SK-N-SH treated with all-trans-retinoic acid at 6 μM for 48 hours (cell line): ENCODE measurements at regions not wholly inside any gene's neighbourhood (a gene's known extent, or its start where the extent isn't known, plus 50 kb on each side); places are given as distances from the start of the nearest gene placed in this dataset.
"Not testable (repeated sequence)": the region's sequence is repeated elsewhere in the genome, so short reads cannot be mapped to it uniquely, and the experiment has no call there.

ENCODE experiments used
- ARNTL ChIP-seq: fragments of 450-650 bp; formaldehyde crosslinking; IDR thresholded peaks from 2 replicates; pipeline ENCODE4 v1.5.0; 2020; ENCODE audit warnings: low read depth, mild to moderate bottlenecking, moderate library complexity, borderline replicate concordance
- BACH2 ChIP-seq: fragments of 250-450 bp; sonication (Bioruptor Pico); IDR thresholded peaks from 2 replicates; pipeline ENCODE4 v1.9.0; 2021; ENCODE audit warnings: mild to moderate bottlenecking, borderline replicate concordance
- ESRRG ChIP-seq: fragments of 250-450 bp; sonication (Bioruptor Pico); IDR thresholded peaks from 2 replicates; pipeline ENCODE4 v1.6.1; 2021; ENCODE audit warnings: mild to moderate bottlenecking
- PPARA ChIP-seq: fragments of 250-450 bp; sonication (Bioruptor Pico); IDR thresholded peaks from 2 replicates; pipeline ENCODE4 v1.5.0; 2020; ENCODE audit warnings: mild to moderate bottlenecking, borderline replicate concordance
- TCF4 ChIP-seq: fragments of 250-450 bp; sonication (Bioruptor Pico); IDR thresholded peaks from 2 replicates; pipeline ENCODE4 v1.8.0; 2021; ENCODE audit warnings: mild to moderate bottlenecking, moderate library complexity, borderline replicate concordance
- ZC3H10 ChIP-seq: fragments of 250-450 bp; sonication (Bioruptor Pico); IDR thresholded peaks from 2 replicates; pipeline ENCODE4 v1.5.1; 2021; ENCODE audit warnings: mild to moderate bottlenecking, moderate library complexity
- ZFP30 ChIP-seq: fragments of 450-650 bp; formaldehyde crosslinking; IDR thresholded peaks from 2 replicates; pipeline ENCODE4 v1.5.0; 2022; ENCODE audit warnings: mild to moderate bottlenecking, moderate library complexity
- ZNF565 ChIP-seq: fragments of 450-650 bp; formaldehyde crosslinking; conservative IDR thresholded peaks from 2 replicates; pipeline ENCODE4 v1.5.0; 2020; ENCODE audit warnings: low read depth, mild to moderate bottlenecking, moderate library complexity
- TF ChIP-seq, protein P1 (sequence below): fragments of 250-450 bp; sonication (Bioruptor Pico); IDR thresholded peaks from 2 replicates; pipeline ENCODE4 v1.5.1; 2020; ENCODE audit warnings: low read depth, mild to moderate bottlenecking, moderate library complexity
- TF ChIP-seq, protein P2 (sequence below): fragments of 250-450 bp; sonication (Bioruptor Pico); IDR thresholded peaks from 2 replicates; pipeline ENCODE4 v1.8.0; 2020; ENCODE audit warnings: mild to moderate bottlenecking, moderate library complexity, borderline replicate concordance
- TF ChIP-seq, protein P3 (sequence below): fragments of 250-450 bp; sonication (Bioruptor Pico); IDR thresholded peaks from 2 replicates; pipeline ENCODE4 v1.5.1; 2021; ENCODE audit warnings: mild to moderate bottlenecking, moderate library complexity

GRCh38 chr22:35487623-35488022 is 53.0 kb upstream of the RASD2 start:
- not testable (repeated sequence) for TF ChIP-seq ARNTL; ZFP30 (CRISPR knock-in tag); ESRRG (CRISPR knock-in tag); BACH2 (CRISPR knock-in tag); TCF4 (CRISPR knock-in tag); PPARA (CRISPR knock-in tag); ZNF565 (CRISPR knock-in tag); ZC3H10 (CRISPR knock-in tag)
- TF ChIP-seq, protein P1, sequence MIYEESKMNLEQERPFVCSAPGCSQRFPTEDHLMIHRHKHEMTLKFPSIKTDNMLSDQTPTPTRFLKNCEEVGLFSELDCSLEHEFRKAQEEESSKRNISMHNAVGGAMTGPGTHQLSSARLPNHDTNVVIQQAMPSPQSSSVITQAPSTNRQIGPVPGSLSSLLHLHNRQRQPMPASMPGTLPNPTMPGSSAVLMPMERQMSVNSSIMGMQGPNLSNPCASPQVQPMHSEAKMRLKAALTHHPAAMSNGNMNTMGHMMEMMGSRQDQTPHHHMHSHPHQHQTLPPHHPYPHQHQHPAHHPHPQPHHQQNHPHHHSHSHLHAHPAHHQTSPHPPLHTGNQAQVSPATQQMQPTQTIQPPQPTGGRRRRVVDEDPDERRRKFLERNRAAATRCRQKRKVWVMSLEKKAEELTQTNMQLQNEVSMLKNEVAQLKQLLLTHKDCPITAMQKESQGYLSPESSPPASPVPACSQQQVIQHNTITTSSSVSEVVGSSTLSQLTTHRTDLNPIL (CRISPR knock-in tag) = not testable (repeated sequence)
- TF ChIP-seq, protein P2, sequence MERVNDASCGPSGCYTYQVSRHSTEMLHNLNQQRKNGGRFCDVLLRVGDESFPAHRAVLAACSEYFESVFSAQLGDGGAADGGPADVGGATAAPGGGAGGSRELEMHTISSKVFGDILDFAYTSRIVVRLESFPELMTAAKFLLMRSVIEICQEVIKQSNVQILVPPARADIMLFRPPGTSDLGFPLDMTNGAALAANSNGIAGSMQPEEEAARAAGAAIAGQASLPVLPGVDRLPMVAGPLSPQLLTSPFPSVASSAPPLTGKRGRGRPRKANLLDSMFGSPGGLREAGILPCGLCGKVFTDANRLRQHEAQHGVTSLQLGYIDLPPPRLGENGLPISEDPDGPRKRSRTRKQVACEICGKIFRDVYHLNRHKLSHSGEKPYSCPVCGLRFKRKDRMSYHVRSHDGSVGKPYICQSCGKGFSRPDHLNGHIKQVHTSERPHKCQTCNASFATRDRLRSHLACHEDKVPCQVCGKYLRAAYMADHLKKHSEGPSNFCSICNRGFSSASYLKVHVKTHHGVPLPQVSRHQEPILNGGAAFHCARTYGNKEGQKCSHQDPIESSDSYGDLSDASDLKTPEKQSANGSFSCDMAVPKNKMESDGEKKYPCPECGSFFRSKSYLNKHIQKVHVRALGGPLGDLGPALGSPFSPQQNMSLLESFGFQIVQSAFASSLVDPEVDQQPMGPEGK (CRISPR knock-in tag) = not testable (repeated sequence)
- TF ChIP-seq, protein P3, sequence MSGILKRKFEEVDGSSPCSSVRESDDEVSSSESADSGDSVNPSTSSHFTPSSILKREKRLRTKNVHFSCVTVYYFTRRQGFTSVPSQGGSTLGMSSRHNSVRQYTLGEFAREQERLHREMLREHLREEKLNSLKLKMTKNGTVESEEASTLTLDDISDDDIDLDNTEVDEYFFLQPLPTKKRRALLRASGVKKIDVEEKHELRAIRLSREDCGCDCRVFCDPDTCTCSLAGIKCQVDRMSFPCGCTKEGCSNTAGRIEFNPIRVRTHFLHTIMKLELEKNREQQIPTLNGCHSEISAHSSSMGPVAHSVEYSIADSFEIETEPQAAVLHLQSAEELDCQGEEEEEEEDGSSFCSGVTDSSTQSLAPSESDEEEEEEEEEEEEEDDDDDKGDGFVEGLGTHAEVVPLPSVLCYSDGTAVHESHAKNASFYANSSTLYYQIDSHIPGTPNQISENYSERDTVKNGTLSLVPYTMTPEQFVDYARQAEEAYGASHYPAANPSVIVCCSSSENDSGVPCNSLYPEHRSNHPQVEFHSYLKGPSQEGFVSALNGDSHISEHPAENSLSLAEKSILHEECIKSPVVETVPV (CRISPR knock-in tag) = not testable (repeated sequence)
